ENCODE measurements at regions not wholly inside any gene's neighbourhood (a gene's known extent, or its start where the extent isn't known, plus 50 kb on each side); places are given as distances from the start of the nearest gene placed in this dataset.

DNA sequence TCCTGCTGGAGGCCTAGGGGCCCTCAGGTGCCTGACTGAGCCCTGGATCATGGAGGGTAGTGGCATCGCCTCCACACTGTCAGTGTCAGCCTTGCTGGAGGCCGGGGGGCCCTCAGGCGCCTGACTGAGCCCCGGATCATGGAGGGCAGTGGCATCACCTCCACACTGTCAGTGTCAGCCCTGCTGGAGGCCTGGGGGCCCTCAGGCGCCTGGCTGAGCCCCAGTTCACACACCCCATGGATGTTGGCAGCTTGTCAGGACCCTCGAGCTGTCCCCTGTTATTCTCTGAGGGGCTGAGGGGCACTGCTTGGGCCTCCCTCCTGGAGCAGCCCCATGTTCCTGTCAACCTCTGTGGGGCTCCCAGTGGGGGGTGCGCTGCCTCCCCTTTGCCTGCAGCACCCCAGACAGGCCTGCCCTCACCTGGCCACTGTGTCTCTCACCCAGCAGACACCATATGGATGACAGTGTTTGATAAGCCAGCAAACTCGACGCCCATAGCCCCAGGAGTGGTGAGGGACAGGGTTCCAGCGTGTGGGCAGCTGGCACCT is 197.6 kb downstream of the LIPI start:
- TF ChIP-seq ELF4 (IDR thresholded peaks at IDR 0.05) (no peak), TARDBP (IDR thresholded peaks at IDR 0.05) (no peak), FOXK2 (IDR thresholded peaks at IDR 0.05) (no peak), ARNT (IDR thresholded peaks at IDR 0.05) (no peak), ZNF384 (IDR thresholded peaks at IDR 0.05) (no peak), NFRKB (IDR thresholded peaks at IDR 0.05) (no peak)
- TF ChIP-seq, protein P1, sequence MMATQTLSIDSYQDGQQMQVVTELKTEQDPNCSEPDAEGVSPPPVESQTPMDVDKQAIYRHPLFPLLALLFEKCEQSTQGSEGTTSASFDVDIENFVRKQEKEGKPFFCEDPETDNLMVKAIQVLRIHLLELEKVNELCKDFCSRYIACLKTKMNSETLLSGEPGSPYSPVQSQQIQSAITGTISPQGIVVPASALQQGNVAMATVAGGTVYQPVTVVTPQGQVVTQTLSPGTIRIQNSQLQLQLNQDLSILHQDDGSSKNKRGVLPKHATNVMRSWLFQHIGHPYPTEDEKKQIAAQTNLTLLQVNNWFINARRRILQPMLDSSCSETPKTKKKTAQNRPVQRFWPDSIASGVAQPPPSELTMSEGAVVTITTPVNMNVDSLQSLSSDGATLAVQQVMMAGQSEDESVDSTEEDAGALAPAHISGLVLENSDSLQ (IDR thresholded peaks at IDR 0.05), result no peak
